ENCODE measurements at regions not wholly inside any gene's neighbourhood (a gene's known extent, or its start where the extent isn't known, plus 50 kb on each side); places are given as distances from the start of the nearest gene placed in this dataset.

DNA sequence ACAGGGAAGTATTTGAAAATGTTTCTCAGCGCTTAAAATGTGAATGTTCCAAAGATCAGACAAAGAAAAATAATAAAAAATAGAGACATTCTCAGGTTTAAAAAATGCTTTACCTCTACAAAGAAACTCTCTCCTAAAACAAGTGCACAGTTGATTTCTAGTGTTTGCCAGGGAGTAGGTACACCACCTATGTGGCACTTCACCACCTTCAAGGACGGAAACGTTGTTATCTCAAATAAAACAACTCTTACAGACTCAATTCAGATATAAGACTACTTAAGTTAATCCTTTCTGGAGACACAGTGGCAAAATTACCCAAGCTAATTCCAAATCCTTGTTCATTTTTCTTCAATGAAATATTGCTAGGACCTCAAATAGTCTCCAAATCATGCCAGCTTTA, 286.4 kb upstream of the ISL1 start:
- TF ChIP-seq POLR2A (IDR thresholded peaks at IDR 0.05; ENCODE audit: low read depth, low read length) = no peak
- TF ChIP-seq POLR2AphosphoS5 (IDR thresholded peaks at IDR 0.05; ENCODE audit: low read depth, low read length) = no peak
- TF ChIP-seq TAF1 (IDR thresholded peaks at IDR 0.05; ENCODE audit: borderline replicate concordance, low read depth, low read length) = no peak
